Islet precursor cell (in vitro differentiated cells): ENCODE measurements at regions not wholly inside any gene's neighbourhood (a gene's known extent, or its start where the extent isn't known, plus 50 kb on each side); places are given as distances from the start of the nearest gene placed in this dataset.
"Not testable (repeated sequence)": the region's sequence is repeated elsewhere in the genome, so short reads cannot be mapped to it uniquely, and the experiment has no call there.

ENCODE experiments used
- DNase-seq: peaks from one replicate; pipeline ENCODE4 v3.0.0-alpha.2; 2018

DNA sequence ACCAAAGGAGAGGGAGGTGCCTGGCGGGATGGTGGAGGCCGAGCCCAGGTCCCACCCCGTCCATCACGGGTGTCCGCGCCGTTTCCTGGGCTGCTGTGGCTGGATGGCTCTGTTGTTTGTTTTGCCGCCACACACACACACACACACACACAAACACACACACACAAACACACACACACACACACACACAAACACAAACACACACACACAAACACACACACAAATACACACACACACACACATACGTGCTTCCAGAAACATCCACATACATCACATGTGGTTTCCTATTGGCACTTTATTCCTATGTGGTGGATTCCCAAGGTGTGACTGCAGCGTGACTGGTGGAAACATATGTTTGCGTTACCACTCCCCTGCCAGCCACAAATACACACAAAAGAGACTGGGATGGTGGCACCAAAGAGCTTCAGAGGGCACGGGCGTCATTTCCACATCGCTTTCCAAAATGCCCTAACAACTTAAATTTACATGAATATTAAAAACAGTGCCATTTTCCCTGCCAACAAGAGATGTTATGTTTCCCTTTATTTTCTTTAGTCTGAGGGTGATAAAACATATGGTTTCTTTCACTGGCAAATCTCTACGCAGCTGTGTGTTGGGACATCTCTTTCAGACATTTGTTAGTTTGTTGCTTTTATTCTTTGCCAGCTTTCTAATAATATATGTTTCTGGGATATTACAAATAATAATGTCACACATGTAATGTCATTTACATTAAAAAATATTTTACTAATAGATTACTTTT lies 356.8 kb downstream of the BRD1 start:
- DNase-seq: no peak

GRCh38 chr22:49469896-49470740 lies 357.6 kb downstream of the BRD1 start:
- no peak for DNase-seq

DNA sequence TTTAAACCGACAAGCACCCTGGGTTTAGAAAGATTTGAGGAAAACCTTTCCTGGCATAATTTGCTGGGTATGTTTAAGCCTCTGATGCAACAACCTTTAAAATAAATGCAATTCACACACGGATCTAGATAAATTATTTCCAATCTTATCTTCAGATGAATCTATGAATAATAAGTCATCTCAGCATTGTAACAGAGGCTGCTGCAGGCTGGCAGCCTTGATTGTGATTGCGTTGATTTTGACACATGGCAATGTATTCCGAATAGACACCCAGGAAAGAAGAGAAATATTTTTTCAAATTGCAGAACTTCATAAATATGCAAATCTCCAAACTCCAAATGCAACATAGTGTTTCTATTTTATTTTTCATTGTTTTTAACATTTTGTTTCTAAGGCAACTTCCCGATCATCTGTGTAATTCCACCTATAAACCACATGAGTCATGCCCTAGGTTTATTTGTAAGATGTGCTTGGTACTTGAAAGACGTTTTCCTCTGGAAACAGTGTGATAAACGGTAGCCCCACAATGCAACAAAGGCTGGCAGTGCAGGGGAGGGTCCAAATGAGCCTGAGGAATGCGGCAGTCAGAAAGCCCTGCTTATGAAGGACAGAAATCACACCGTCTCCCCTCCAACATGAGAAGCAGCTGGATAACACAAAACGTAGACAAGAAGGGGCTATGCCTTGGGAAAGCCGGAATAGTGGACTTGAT lies 359.0 kb downstream of the BRD1 start:
- no peak for DNase-seq

DNA sequence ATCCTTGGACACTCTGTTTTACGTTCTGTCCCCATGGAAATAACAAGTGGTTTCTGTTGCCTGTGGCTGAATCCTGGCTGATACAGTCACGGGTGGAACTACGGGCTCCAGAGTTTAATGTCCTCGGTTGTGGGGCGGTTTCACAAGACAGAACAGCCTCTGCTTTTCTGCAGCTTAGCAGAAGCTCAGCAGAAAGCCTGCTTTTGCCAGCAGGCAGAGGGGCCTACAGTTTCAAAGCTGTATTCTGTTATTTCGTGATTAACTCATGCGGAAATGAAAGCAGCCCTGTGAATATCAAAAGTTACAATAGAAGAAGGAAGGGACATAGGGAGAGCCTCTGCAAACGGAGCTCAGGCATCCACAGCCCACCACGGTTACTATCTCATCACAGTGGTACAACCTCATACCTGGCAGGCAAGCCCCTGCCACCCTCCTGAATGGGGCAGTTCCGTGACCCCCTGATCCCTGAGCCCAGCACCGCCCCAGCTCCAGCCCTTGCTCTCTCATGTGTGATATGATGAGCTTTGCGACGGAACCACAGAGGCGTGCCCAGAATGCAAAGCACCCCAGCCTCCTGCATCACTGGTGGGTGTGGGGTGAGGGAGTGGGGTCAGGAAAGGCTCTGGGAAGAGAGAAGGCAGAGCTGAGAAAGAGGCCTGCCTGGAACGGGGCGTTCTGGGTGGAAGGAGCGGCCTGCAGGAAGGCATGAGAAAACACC lies 360.6 kb downstream of the BRD1 start:
- DNase-seq: no peak

DNA sequence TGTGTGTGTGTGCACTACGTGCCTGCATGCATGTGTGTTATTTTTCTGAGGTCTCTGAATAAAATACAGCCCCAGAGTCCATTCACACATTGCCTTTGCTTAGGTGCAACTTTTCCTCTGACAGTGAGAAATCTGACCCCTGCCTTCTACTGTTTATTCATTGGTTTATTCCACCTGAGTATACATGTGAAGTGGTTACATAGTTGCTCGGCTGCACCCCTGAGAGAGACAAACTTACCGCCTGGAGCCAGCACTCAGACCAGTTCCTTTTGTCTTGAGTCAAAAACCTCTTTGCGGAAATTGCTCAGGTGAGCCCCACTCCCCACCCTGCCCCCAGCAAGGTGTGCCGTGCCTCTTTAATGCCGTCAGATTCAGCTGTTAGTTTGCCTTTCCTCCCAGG lies 363.6 kb downstream of the BRD1 start:
- DNase-seq: no peak

GRCh38 chr22:49462795-49463194 lies 364.9 kb downstream of the BRD1 start:
- no peak for DNase-seq

- no peak for DNase-seq
Measured at GRCh38 chr22:49462291-49462690, 365.4 kb downstream of the BRD1 start.

DNA sequence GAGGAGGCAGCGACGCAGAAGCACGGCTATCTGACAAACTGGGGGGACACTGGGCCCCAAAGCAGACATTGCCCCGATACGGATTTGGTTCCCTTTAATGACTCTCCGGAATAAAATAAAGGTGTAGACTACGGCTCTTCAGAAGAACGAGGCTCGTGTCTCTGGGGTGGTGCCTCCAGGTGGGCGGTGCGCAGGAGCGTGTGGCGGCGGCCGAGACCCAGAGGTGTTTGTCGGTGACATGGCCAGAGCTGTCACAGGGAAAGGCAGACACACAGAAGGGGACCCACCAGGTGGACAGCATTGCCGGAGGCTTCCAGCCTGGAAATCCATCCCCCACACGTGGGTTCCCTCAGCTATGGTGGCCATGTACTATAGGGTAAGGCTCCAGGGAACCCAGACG lies 366.0 kb downstream of the BRD1 start:
- DNase-seq: no peak

GRCh38 chr22:49460592-49461281 lies 366.9 kb downstream of the BRD1 start:
- no peak for DNase-seq

DNA sequence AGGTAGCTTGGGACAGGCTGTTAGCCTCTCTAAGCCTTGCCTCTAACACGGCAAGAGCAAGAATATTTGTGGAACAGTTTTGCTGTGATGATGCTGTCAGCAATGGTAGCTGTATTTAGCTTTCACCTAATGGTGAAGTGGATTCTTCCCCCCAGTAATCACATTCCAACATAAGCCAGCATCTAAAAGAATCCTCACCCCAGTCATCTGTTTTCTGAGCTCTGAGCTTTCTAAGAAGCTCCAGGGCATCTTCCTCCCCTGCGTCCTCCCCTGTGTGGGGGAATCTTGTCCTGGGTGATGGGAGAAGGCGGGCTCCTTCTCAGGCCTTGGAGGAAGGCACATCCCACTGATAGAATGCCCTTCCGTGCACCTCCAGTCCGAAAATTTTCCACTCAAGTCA lies 367.6 kb downstream of the BRD1 start:
- DNase-seq: no peak

DNA sequence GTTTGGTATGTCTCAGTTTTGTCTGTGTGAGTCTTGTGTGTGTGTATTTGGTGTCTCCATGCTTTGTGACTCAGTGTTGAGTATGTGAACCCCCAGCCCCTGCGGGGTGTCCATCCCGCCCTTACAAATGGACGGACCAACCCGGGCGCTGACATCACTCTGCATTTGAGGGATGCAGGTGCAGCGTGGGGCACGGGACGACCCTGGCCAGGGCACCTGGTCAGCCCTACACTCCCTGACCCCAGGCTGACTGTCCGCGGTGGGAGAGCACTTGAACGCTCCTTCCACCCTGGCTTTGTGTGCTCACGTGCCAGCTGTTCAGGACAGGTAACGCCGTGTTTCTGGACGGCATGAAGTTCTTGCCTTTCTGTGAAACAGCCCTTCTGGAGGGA lies 369.0 kb downstream of the BRD1 start:
- no peak for DNase-seq

- no peak for DNase-seq
Measured at GRCh38 chr22:49457946-49458707, 369.5 kb downstream of the BRD1 start.

- no peak for DNase-seq
Measured at GRCh38 chr22:49457146-49457545, 370.5 kb downstream of the BRD1 start.

GRCh38 chr22:49455595-49455994 lies 372.1 kb downstream of the BRD1 start:
- DNase-seq: no peak

DNA sequence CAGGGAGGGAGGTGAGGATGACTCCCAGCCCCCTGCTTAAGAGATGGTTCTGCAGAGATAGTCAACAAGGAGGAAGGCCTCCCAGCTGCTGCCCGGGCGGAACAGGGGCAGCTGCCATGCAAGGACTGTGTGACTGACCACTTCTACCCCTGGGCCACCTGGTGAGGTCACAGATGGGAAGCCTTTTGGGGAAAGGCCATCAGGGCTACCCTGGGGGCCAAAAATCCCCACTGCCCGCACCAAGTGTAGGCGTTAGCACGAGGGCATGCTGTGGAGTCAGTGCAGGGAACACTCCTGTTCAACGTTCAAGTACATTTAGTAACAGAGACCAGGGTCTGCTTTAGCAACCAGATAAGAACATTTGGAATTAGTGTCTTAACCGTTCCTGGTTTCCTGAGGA lies 372.9 kb downstream of the BRD1 start:
- no peak for DNase-seq

DNA sequence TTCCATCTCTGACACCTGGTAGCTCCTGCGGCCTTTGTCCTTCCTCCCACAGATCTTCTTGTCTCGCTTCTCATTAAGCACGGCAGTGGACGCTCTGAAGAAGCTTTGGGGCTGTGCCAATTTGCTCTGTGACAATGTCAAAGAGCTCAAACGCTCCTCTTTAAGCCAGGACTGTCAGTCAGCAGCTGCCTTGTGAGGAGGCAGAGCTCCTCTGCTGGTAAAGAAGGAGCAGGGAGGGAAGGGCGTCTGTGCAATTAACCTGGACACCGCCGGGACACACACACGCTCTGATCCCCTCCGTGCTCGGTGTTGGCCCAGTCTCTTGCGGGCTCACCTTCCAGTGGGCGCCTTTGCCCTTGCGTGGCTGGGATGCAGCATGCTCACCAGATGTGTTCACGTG lies 373.9 kb downstream of the BRD1 start:
- no peak for DNase-seq

DNA sequence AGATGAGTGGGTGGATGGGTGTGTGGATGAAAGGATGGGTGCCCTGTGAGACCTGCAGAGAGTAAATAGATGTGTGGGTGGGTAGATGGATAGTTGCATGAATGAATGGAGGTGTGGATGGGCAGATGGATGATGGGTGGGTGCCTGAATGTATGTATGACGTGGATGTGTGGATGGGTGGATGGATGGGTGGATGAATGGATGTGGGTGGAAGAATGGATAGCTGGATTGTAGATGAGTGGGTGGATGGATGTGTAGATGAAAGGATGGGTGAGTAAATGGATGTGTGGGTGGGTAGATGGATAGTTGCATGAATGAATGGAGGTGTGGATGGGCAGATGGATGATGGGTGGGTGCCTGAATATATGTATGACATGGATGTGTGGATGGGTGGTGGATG lies 374.7 kb downstream of the BRD1 start:
- DNase-seq: not testable (repeated sequence)

- no peak for DNase-seq
Measured at GRCh38 chr22:49452362-49452946, 375.2 kb downstream of the BRD1 start.

DNA sequence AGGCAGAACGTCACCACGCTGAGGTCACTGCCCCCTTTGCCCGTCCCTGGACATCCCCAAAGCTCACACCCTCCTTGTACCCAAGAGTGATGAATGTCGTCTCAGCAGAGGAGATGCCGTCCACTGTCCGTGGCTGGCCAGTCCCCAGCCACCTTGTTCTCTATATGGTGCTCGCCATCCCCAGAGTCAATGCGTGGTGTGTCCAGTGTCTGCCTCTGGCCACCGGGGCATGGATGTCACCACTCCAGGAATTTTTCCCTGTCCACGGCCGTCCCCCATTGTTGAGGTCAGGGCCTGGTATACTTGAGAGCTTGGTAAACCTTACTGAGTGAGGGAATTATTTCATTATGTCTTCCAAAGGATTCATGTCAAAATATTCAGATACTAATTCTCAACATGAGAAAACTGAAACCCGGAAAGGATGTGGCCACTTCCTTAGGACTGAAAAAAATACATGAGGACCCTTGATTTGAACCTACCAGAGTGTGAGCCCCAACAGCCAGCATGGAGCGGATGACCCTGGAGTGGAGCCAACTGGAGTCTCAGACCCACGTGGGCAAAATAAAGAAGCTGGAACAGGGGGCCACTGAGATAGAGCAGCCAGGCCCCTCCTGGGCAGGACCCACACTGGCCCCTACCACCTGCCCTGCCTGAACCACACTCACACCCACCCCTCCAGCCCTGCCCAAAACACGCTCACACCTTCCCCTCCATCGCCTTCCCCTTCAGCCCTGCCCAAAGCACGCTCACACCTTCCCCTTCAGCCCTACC lies 376.4 kb downstream of the BRD1 start:
- peak; percentile 69 for DNase-seq

- peak; percentile 84 for DNase-seq
Measured at GRCh38 chr22:49450498-49450897, 377.2 kb downstream of the BRD1 start.
